Omental fat pad (tissue), 3 donors: ENCODE measurements at regions not wholly inside any gene's neighbourhood (a gene's known extent, or its start where the extent isn't known, plus 50 kb on each side); places are given as distances from the start of the nearest gene placed in this dataset.

Experiments used
- ATAC-seq: fragments of 150-250 bp; one replicate; pipeline ENCODE4 v1.9.1; 2016; ENCODE audit warnings: mild to moderate bottlenecking, moderate library complexity; ENCODE audit not compliant: low FRiP score
- DNase-seq: peaks from one replicate; pipeline ENCODE4 v3.0.0-alpha.2; 2019; ENCODE audit warnings: low spot score
- TF ChIP-seq, protein P1 (sequence below), 3 donors: fragments of 450-650 bp; IDR thresholded peaks; one replicate each; pipeline ENCODE4 v1.5.1; 2016 to 2017; ENCODE audit warnings: antibody characterized with exemption in 3 of 3, mild to moderate bottlenecking in 3 of 3, moderate library complexity in 2 of 3

DNA sequence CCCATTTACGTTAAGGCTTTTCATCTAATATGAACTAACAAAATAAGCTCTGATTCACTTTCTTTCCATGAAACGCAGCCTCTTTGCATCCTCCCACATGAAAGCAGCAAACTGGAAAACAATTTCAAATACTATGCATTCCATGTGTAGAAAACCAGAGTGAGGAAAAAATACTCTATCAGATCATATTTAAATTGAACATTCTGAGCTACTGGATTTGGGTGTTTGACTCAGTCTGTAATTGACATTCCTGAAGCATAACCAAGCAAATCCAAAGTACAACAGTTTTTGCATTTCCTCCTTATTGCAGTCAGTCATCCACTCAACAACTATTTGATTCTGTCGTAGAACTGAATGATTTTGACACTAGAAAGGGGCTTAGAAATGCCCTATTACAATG lies 399.1 kb upstream of the NMUR2 start:
- no peak for DNase-seq
- ATAC-seq, result no peak
- TF ChIP-seq, protein P1, sequence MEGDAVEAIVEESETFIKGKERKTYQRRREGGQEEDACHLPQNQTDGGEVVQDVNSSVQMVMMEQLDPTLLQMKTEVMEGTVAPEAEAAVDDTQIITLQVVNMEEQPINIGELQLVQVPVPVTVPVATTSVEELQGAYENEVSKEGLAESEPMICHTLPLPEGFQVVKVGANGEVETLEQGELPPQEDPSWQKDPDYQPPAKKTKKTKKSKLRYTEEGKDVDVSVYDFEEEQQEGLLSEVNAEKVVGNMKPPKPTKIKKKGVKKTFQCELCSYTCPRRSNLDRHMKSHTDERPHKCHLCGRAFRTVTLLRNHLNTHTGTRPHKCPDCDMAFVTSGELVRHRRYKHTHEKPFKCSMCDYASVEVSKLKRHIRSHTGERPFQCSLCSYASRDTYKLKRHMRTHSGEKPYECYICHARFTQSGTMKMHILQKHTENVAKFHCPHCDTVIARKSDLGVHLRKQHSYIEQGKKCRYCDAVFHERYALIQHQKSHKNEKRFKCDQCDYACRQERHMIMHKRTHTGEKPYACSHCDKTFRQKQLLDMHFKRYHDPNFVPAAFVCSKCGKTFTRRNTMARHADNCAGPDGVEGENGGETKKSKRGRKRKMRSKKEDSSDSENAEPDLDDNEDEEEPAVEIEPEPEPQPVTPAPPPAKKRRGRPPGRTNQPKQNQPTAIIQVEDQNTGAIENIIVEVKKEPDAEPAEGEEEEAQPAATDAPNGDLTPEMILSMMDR (IDR thresholded peaks at IDR 0.05), result no peak

DNA sequence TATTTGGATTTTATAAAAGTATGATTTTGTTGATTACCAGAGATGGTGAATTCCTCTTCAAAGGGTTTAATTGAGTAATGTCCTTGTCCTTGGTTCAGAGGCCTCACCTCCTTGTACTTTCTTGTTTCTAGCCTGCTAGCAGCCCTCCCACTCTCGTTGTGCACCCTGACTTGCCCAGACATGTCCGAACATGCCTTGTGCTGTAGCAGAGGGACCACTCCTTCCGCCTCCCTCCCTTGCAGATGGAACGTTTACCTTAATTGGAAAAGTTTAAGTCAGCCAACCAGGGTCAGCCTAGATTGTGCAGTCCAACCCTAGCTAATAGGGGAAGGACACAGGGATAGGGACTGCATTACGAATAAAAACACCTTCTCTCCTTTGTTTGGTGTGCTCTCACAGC lies 406.9 kb upstream of the NMUR2 start:
- TF ChIP-seq, protein P1 (IDR thresholded peaks at IDR 0.05), result no peak
- no peak for ATAC-seq
- DNase-seq, result no peak

DNA sequence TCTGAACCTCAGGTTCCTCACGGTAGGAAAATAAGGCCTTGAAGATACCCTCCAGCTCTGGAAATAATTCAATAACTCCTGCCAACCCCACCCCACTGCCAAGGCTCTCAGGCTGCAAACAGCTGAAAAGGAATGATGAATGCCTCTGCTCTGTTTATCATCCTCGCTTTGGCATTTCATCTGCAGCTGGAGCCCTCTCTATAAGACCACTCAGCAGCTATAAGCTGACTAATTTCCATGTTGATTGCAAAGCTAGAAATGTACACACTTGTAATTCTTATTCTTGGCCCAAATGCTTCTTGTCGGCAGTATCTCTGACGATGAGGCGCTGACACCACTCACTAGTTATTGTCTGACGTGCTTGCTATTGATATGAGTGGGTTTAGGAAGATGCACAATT lies 408.4 kb upstream of the NMUR2 start:
- DNase-seq (no peak), ATAC-seq (no peak)
- TF ChIP-seq, protein P1 (IDR thresholded peaks at IDR 0.05), result no peak

DNA sequence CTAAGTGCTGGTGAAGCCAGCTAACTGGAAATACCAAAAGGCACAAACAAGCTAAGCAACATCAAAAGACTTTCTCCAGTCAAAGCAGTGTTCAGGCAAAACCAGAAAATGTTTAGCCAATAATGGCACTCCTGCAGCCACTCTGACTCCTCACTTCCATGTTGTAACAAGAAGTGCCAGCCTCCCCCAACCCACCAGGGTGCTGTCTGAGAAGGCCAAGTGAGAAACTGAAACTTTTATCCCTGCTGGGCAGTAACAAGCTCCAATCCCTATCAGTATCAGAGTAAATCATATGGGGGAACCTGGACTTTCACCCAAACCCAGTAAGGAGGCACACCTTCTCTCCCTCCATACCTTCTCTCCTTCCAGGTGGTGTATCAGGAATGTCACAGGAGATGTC lies 414.8 kb upstream of the NMUR2 start:
- TF ChIP-seq, protein P1 (IDR thresholded peaks at IDR 0.05), result no peak
- no peak for DNase-seq
- ATAC-seq, result no peak

DNA sequence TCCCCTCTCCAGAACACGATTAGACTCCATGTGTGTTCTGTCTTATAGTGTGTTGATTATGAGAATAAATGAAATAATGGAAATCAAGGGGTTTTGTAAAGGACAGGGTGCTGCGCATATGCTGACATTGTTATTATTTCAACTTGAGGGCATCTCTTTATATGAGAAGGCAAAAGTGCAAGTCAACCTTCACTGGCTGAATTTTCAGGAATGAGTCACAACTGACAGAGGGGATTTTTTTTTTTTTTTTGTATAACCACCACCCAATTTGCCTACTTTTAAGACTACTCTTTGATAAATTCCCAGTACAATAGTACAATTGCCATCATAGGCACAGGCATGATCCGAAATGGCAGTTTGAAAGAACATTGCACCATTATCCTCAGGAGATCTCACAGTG lies 419.2 kb upstream of the NMUR2 start:
- DNase-seq, result no peak
- no peak for ATAC-seq
- TF ChIP-seq, protein P1 (IDR thresholded peaks at IDR 0.05), result no peak

DNA sequence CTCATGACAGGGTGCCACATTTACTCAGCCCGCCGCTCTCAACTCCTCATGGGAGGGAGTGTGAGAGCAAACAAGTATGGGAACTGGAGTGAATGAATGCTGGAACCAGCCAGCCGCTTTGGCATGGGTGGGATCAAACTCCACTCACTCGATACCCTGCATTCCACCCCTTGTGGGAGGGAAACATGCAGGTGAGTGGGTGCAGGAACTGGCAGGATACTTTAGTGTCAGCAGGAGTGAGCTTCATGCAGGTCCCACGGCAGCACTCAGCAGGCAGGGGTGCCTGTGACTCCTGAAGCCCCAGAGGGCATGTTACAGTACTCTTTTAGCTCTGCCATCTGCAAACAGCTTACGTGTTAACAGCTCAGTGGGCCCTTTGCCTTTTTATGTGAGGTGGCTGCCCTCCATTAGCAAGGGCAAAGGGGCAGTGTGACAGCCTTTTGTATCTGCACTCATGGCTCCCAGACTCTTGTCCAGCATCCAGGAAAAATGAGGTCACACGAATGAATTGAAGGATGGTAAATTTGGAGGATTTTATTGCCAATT lies 433.2 kb upstream of the NMUR2 start:
- DNase-seq (no peak), ATAC-seq (no peak)
- TF ChIP-seq, protein P1 (IDR thresholded peaks at IDR 0.05), result no peak

DNA sequence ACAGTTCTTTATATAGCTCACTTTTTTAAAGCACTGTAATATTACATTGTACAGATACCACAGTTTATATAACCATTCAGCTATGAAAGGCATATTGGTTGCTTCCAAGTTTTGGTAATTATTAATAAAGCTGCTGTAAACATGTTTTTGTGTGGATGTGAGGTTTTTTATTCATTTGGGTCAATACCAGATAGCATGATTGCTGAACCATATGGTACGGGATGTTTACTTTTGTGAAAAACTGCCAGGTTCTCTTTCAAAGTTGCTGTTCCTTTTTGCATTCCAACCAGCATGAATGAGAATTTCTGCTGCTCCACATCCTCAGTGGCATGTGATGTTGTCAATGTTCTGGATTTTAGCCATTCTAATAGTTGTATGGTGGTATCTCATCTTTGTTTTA lies 439.6 kb upstream of the NMUR2 start:
- DNase-seq (no peak), ATAC-seq (no peak)
- TF ChIP-seq, protein P1 (IDR thresholded peaks at IDR 0.05), result no peak
